Inferior parietal cortex (tissue), 1 donor: ENCODE measurements at regions not wholly inside any gene's neighbourhood (a gene's known extent, or its start where the extent isn't known, plus 50 kb on each side); places are given as distances from the start of the nearest gene placed in this dataset.
"Not testable (repeated sequence)": the region's sequence is repeated elsewhere in the genome, so short reads cannot be mapped to it uniquely, and the experiment has no call there.

Source experiments
- DNase-seq: peaks from one replicate; pipeline ENCODE4 v3.0.0-alpha.2; 2016; ENCODE audit errors: extremely low spot score

- no peak for DNase-seq
These were observed 220.7 kb downstream of the IRS1 start for GRCh38 chr2:226578879-226579278.

- no peak for DNase-seq
These were observed 221.2 kb downstream of the IRS1 start for GRCh38 chr2:226578373-226578772.

GRCh38 chr2:226575928-226576327 is 223.7 kb downstream of the IRS1 start:
- no peak for DNase-seq

- DNase-seq: no peak
These were observed 226.5 kb downstream of the IRS1 start for GRCh38 chr2:226573158-226573557.

- no peak for DNase-seq
These were observed 235.0 kb downstream of the IRS1 start for GRCh38 chr2:226564667-226565066.

- DNase-seq: no peak
These were observed 237.7 kb downstream of the IRS1 start for GRCh38 chr2:226561962-226562361.

- DNase-seq: no peak
These were observed 239.3 kb downstream of the IRS1 start for GRCh38 chr2:226560325-226560724.

GRCh38 chr2:226559536-226559935 is 240.1 kb downstream of the IRS1 start:
- DNase-seq: no peak

- DNase-seq: no peak
These were observed 241.2 kb downstream of the IRS1 start for GRCh38 chr2:226558418-226558817.

- no peak for DNase-seq
These were observed 243.6 kb downstream of the IRS1 start for GRCh38 chr2:226556050-226556449.

- DNase-seq: no peak
These were observed 244.9 kb downstream of the IRS1 start for GRCh38 chr2:226554701-226555100.

- no peak for DNase-seq
These were observed 246.3 kb downstream of the IRS1 start for GRCh38 chr2:226553333-226553732.

GRCh38 chr2:226552571-226553285 is 246.9 kb downstream of the IRS1 start:
- DNase-seq: no peak

GRCh38 chr2:226551522-226552250 is 247.9 kb downstream of the IRS1 start:
- no peak for DNase-seq

GRCh38 chr2:226550801-226551200 is 248.8 kb downstream of the IRS1 start:
- no peak for DNase-seq

- DNase-seq: no peak
These were observed 250.9 kb downstream of the IRS1 start for GRCh38 chr2:226548732-226549131.

- no peak for DNase-seq
These were observed 254.9 kb downstream of the IRS1 start for GRCh38 chr2:226544596-226545210.

GRCh38 chr2:226540204-226540994 is 259.2 kb downstream of the IRS1 start:
- DNase-seq: no peak

GRCh38 chr2:226536410-226536809 is 263.2 kb downstream of the IRS1 start:
- no peak for DNase-seq

GRCh38 chr2:226532976-226533375 is 266.6 kb downstream of the IRS1 start:
- DNase-seq: not testable (repeated sequence)

- no peak for DNase-seq
These were observed 268.4 kb downstream of the IRS1 start for GRCh38 chr2:226531061-226531810.
